NCI-H345 treated with DMSO at 0.1 percent for 48 hours (cell line): ENCODE measurements at regions not wholly inside any gene's neighbourhood (a gene's known extent, or its start where the extent isn't known, plus 50 kb on each side); places are given as distances from the start of the nearest gene placed in this dataset.
"Not testable (repeated sequence)": the region's sequence is repeated elsewhere in the genome, so short reads cannot be mapped to it uniquely, and the experiment has no call there.

Source experiments
- DNase-seq: peaks from one replicate; lab custom pipeline; 2025; ENCODE audit not compliant: unreplicated experiment; lab: John Stamatoyannopoulos, UW

DNA sequence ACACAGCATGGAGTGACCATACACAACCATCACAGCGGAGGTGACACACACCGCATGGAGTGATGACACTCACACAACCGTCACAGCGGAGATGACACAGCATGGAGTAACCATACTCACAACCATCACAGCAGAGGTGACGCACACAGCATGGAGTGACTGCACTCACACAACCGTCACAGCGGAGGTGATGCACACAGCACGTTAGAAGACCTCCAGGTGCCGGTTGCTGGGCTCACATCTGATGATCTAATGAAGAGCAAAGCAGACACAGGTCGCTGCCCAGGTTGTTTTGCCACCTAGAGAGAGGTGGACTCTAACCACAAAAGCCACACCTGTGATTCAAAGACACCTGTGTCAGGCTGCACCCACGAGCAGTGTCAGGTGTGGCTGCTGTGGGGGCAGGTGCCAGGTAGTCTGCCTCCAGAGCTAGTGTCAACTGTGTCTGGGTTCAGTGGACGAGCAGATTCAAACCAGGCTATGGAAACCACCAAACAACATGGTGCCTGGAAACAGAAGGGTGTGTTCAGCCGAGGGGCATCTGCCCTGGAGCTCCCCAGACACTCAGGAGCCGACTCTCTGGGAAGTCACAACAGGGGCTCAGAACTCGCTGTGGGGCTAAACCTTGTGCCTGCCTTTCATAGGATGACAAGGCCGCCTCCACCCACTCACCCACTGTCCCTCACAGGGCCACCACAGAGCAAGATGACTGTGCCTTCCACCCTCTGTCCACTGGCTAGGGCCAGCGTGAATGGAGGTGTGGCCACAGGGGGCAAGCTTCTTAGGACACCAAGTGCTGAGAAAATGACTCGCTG, 608.2 kb downstream of the TBC1D22A start:
- DNase-seq = no peak

DNA sequence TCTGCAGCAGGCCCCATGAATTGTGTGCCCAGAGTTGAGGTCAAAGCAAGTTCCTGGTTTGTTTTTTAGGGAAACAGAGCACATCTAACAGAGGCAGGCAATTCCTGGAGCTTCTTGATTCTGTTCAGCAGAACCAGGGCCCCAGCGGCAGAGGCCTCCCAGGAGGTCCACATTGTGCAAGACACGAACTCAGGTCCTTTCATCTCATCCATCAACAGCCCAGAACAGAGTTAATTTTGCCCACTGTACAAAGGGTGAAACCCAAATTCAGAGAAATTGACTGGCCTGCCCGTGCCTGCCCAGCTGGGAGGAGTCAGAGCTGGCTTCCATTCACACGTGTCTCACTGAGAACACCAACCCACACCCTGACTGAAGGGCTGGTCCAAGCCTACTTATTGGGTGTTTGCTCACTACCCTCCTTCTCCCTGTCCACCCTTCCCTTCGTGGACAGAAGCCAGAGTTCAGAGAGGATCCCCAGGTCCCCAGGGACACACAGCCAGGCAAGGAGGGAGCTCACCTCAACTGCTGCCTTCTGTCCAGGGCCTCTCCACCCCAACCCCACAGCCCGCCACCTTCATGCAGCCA, 607.1 kb downstream of the TBC1D22A start:
- no peak for DNase-seq

- DNase-seq = no peak
Observed at GRCh38 chr22:47369020-47369419, 606.6 kb downstream of the TBC1D22A start.

GRCh38 chr22:47367993-47368945, 605.8 kb downstream of the TBC1D22A start:
- no peak for DNase-seq

- DNase-seq = no peak
Observed at GRCh38 chr22:47367107-47367690, 604.7 kb downstream of the TBC1D22A start.

DNA sequence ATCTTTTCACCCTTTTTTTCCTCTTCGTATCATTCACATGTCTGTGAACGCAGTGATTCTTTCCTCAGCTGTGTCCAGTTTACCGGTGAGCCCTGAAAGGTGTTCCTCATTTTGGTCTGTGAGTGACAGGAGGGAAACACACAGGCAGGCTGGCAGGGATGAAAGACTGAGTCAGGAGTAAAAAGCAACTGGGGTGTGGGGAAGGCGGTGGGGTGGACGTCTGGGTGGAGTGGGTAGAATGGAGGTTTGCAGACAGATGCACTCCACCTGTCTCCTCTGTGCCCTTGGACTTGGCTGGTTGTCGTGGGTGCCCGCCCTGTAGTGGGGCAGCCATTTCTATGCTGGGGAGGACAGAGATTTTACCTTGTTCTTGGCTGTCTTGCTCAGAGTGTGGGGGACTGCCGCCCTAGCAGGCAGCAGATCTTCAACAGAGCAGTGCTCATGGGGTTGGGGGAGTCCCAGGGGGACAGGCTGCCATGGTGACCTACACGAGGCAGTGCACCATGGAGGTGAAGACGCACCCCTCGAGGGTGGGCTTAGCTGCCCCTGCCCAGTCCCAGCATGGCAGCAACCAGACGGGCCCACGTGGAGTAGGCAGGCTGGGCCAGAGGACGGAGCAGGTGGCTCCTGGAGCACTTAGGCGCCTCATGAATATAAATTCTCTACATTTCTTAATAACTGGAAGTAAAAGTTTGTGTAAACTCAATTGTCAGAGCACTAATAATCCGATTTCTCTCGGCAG, 603.7 kb downstream of the TBC1D22A start:
- DNase-seq = no peak

- no peak for DNase-seq
Observed at GRCh38 chr22:47361247-47361646, 598.8 kb downstream of the TBC1D22A start.

- no peak for DNase-seq
Observed at GRCh38 chr22:47357493-47357892, 595.0 kb downstream of the TBC1D22A start.

DNA sequence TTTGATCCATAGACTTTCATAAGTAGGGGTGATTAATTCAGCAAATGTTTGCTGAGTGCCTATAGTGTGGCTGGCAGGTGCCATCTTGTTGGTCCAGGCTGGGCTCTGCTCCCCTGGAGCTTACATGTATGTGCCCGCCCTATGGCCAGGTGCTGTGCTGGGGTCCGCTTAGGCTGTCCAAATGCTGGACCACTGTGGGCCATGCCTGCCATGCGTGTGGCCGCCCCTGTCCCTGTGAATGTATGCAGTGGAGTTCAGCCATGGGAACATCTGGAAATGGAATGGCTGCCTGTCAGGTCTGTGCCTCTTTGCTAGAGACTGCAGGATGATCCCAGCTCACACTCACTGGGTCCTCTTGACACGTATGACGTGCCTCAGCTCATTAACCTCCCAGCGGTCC, 594.6 kb downstream of the TBC1D22A start:
- DNase-seq = no peak

GRCh38 chr22:47356511-47357011, 594.1 kb downstream of the TBC1D22A start:
- DNase-seq = no peak

- no peak for DNase-seq
Observed at GRCh38 chr22:47355776-47356510, 593.5 kb downstream of the TBC1D22A start.

DNA sequence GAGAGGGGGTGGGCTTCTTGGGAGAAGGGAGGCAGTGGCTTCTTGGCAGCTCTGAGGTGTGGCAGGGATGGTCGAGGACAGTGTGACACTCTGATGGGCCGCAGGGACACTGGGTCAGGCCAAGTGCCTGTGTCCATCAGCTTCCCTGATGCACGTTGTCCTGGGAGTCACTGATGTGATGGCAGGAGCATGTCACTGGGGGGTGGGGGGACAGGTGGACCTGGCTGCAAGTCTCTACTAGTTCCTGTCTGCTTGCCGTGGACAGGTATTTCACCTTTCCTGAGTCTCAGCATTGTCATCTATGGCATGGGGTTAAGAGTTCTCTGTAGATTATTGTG, 592.9 kb downstream of the TBC1D22A start:
- no peak for DNase-seq

GRCh38 chr22:47354668-47355387, 592.4 kb downstream of the TBC1D22A start:
- DNase-seq = no peak

- no peak for DNase-seq
Observed at GRCh38 chr22:47352920-47353700, 590.7 kb downstream of the TBC1D22A start.

GRCh38 chr22:47351836-47352579, 589.6 kb downstream of the TBC1D22A start:
- DNase-seq = no peak

DNA sequence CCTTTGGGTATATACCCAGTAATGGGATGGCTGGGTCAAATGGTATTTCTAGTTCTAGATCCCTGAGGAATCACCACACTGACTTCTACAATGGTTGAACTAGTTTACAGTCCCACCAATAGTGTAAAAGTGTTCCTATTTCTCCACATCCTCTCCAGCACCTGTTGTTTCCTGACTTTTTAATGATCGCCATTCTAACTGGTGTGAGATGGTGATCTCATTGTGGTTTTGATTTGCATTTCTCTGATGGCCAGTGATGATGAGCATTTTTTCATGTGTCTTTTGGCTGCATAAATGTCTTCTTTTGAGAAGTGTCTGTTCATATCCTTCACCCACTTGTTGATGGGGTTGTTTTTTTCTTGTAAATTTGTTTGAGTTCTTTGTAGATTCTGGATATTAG, 583.8 kb downstream of the TBC1D22A start:
- DNase-seq = not testable (repeated sequence)

- no peak for DNase-seq
Observed at GRCh38 chr22:47345025-47345424, 582.6 kb downstream of the TBC1D22A start.

GRCh38 chr22:47344414-47344813, 582.0 kb downstream of the TBC1D22A start:
- DNase-seq = no peak
